HepG2 (cell line): ENCODE measurements at regions not wholly inside any gene's neighbourhood (a gene's known extent, or its start where the extent isn't known, plus 50 kb on each side); places are given as distances from the start of the nearest gene placed in this dataset.

ENCODE experiments used
- AHDC1 ChIP-seq: sonication (generic); formaldehyde crosslinking; IDR thresholded peaks from 2 replicates; pipeline ENCODE4 v1.5.1; 2020; ENCODE audit warnings: mild to moderate bottlenecking, missing genetic modification reagents, borderline replicate concordance
- ARID5B ChIP-seq: IDR thresholded peaks from 2 replicates; pipeline ENCODE4 v1.4.0; 2020; ENCODE audit warnings: mild to moderate bottlenecking, missing genetic modification reagents
- PITX1 ChIP-seq: sonication (generic); formaldehyde crosslinking; IDR thresholded peaks from 2 replicates; pipeline ENCODE4 v1.5.1; 2020; ENCODE audit warnings: mild to moderate bottlenecking, missing genetic modification reagents
- SOX6 ChIP-seq, 2 experiments: fragments of 450-650 bp in 1 of 2; sonication (generic) in 1 of 2; formaldehyde crosslinking in 1 of 2; IDR thresholded peaks; 2 replicates each; pipeline versions ENCODE4 v1.4.0 to v1.6.1; 2017 to 2020; ENCODE audit warnings: antibody characterized with exemption in 1 of 2, mild to moderate bottlenecking in 1 of 2, missing genetic modification reagents in 1 of 2
- SRSF9 ChIP-seq: fragments of 200-400 bp; formaldehyde crosslinking; IDR thresholded peaks from 2 replicates; pipeline ENCODE4 v1.6.1; 2018; ENCODE audit warnings: borderline replicate concordance, mild to moderate bottlenecking, low read depth, low read length; ENCODE audit not compliant: insufficient read depth, poor library complexity, severe bottlenecking
- TBL1XR1 ChIP-seq: fragments of 150-350 bp; IDR thresholded peaks from 2 replicates; pipeline ENCODE4 v1.6.1; 2014; ENCODE audit warnings: borderline replicate concordance, low read length; ENCODE audit not compliant: partially characterized antibody
- TFE3 ChIP-seq: IDR thresholded peaks from 2 replicates; pipeline ENCODE4 v1.6.1; 2016
- ZBTB33 ChIP-seq: sonication (generic); formaldehyde crosslinking; IDR thresholded peaks from 2 replicates; pipeline ENCODE4 v1.4.0; 2020; ENCODE audit warnings: missing genetic modification reagents
- ZBTB38 ChIP-seq: sonication (generic); formaldehyde crosslinking; IDR thresholded peaks from 2 replicates; pipeline ENCODE4 v1.5.1; 2020; ENCODE audit warnings: mild to moderate bottlenecking, missing genetic modification reagents
- ZBTB39 ChIP-seq: sonication (generic); formaldehyde crosslinking; IDR thresholded peaks from 2 replicates; pipeline ENCODE4 v1.5.0; 2020; ENCODE audit warnings: missing genetic modification reagents
- ZNF367 ChIP-seq: sonication (generic); formaldehyde crosslinking; IDR thresholded peaks from 2 replicates; pipeline ENCODE4 v1.4.0; 2020; ENCODE audit warnings: missing genetic modification reagents, borderline replicate concordance

- TF ChIP-seq AHDC1 (CRISPR knock-in tag) (peak; percentile 79; the same call in 1 of the 2 replicates), TBL1XR1 (no peak), TFE3 (CRISPR knock-in tag) (0 out of 2 replicates have a peak, but pooled peaks have one; percentile 31), ZBTB38 (no peak), ZBTB39 (CRISPR knock-in tag) (no peak), ZNF367 (CRISPR knock-in tag) (no peak), ZBTB33 (CRISPR knock-in tag) (peak; percentile 66; the same call in 1 of the 2 replicates), PITX1 (CRISPR knock-in tag) (peak; percentile 85), ARID5B (CRISPR knock-in tag) (peak; percentile 67; the same call in 1 of the 2 replicates), SRSF9 (no peak), SOX6 (IDR thresholded peaks at IDR 0.05) (no peak), SOX6 (CRISPR knock-in tag; IDR thresholded peaks at IDR 0.05) (peak; percentile 91)
Measured at GRCh38 chr6:1182722-1183521, 129.0 kb upstream of the FOXQ1 start (continued).
